Panc1 (cell line): ENCODE measurements at regions not wholly inside any gene's neighbourhood (a gene's known extent, or its start where the extent isn't known, plus 50 kb on each side); places are given as distances from the start of the nearest gene placed in this dataset.
"Not testable (repeated sequence)": the region's sequence is repeated elsewhere in the genome, so short reads cannot be mapped to it uniquely, and the experiment has no call there.

ENCODE experiments used
- ATAC-seq: fragments of 200-7000 bp; cut with Tn5 transposase; 2 replicates; pipeline ENCODE4 v1.9.1; 2020; ENCODE audit warnings: mild to moderate bottlenecking, moderate library complexity
- BruUV-seq: library from RNA; stranded (reverse); fragments of 400-500 nt; replicated peaks from 2 replicates; lab custom pipeline; 2021; lab: Mats Ljungman, UMichigan
- CTCF ChIA-PET: fragments of 300-600 bp; sonication (Branson Sonifier 250); formaldehyde crosslinking; loops from one replicate; lab custom pipeline; 2022; ENCODE audit warnings: antibody characterized with exemption; lab: Charles Lee
- POLR2A ChIA-PET: fragments of 300-600 bp; sonication (Branson Sonifier 250); formaldehyde crosslinking; loops from one replicate; lab custom pipeline; 2022; ENCODE audit warnings: antibody characterized with exemption; lab: Charles Lee
- DNase-seq: peaks from one replicate; pipeline ENCODE4 v3.0.0-alpha.2; 2010; ENCODE audit warnings: low read depth, low spot score
- H3K27ac ChIP-seq: 2 replicates; pipeline ENCODE4 v1.5.1; 2011; ENCODE audit warnings: mild to moderate bottlenecking, low read length, inconsistent platforms
- H3K27me3 ChIP-seq: fragments of 200-500 bp; sonication (Bioruptor generic); 2 replicates; pipeline ENCODE4 v1.6.0; 2014; ENCODE audit warnings: low read length, inconsistent platforms; ENCODE audit not compliant: control insufficient read depth, insufficient read depth
- H3K36me3 ChIP-seq: fragments of 200-500 bp; sonication (Bioruptor generic); 2 replicates; pipeline ENCODE4 v1.5.1; 2014; ENCODE audit warnings: inconsistent platforms, mild to moderate bottlenecking, low read length, moderate library complexity; ENCODE audit not compliant: control insufficient read depth, insufficient read depth
- H3K4me1 ChIP-seq: 2 replicates; pipeline ENCODE4 v1.5.1; 2011; ENCODE audit warnings: inconsistent platforms, mild to moderate bottlenecking, low read length, moderate library complexity; ENCODE audit not compliant: control insufficient read depth, insufficient read depth
- H3K4me3 ChIP-seq, 2 experiments: 2 replicates each; pipeline ENCODE4 v1.5.1; 2011 to 2012; ENCODE audit warnings: low read depth in 2 of 2, low read length in 2 of 2, mild to moderate bottlenecking in 2 of 2, inconsistent platforms in 1 of 2, moderate library complexity in 1 of 2
- H3K9me3 ChIP-seq: fragments of 200-500 bp; sonication (Bioruptor generic); 2 replicates; pipeline ENCODE4 v1.5.1; 2014; ENCODE audit warnings: low read depth, mild to moderate bottlenecking, inconsistent platforms, low read length, moderate library complexity; ENCODE audit not compliant: control insufficient read depth, insufficient read depth
- CTCF ChIP-seq: fragments of 450-650 bp; IDR thresholded peaks from 2 replicates; pipeline ENCODE4 v1.5.1; 2017; ENCODE audit warnings: mild to moderate bottlenecking
- in situ Hi-C: cut with HindIII; loops from 2 replicates; pipeline ENCODE4 v1.10.0; 2016; ENCODE audit warnings: low sequenced_read_pairs, low pct_unique_long_range_greater_than_20kb
- intact Hi-C: fragments of 100-400 bp; cut with micrococcal nuclease; formaldehyde crosslinking; loops from one replicate; pipeline ENCODE4 v1.10.0; 2022; ENCODE audit not compliant: unreplicated experiment

GRCh38 chr5:21480054-21480453 lies 1373.1 kb downstream of the CDH12 start:
- H3K36me3 ChIP-seq, in situ Hi-C loops, H3K27ac ChIP-seq, BruUV-seq, H3K4me3 ChIP-seq, DNase-seq, CTCF ChIA-PET, intact Hi-C loops, ATAC-seq, H3K9me3 ChIP-seq, POLR2A ChIA-PET, H3K27me3 ChIP-seq, H3K4me1 ChIP-seq: not testable (repeated sequence)

- H3K4me3 ChIP-seq, H3K36me3 ChIP-seq, H3K27me3 ChIP-seq, H3K4me1 ChIP-seq, POLR2A ChIA-PET, BruUV-seq, in situ Hi-C loops, H3K9me3 ChIP-seq, DNase-seq, CTCF ChIA-PET, intact Hi-C loops, H3K27ac ChIP-seq, ATAC-seq: not testable (repeated sequence)
These were observed 1379.2 kb downstream of the CDH12 start for GRCh38 chr5:21473981-21474380.

GRCh38 chr5:21473436-21473835 lies 1379.7 kb downstream of the CDH12 start:
- H3K4me3 ChIP-seq, ATAC-seq, H3K4me1 ChIP-seq, H3K9me3 ChIP-seq, DNase-seq, H3K27me3 ChIP-seq, H3K36me3 ChIP-seq, in situ Hi-C loops, H3K27ac ChIP-seq, POLR2A ChIA-PET, CTCF ChIA-PET, intact Hi-C loops: not testable (repeated sequence)
- BruUV-seq, result TSS peak; percentile 5

GRCh38 chr5:21471691-21472090 lies 1381.5 kb downstream of the CDH12 start:
- intact Hi-C loops, CTCF ChIA-PET, in situ Hi-C loops, POLR2A ChIA-PET, H3K9me3 ChIP-seq, ATAC-seq, H3K27ac ChIP-seq, H3K4me3 ChIP-seq, DNase-seq, H3K27me3 ChIP-seq, BruUV-seq, H3K4me1 ChIP-seq, H3K36me3 ChIP-seq: not testable (repeated sequence)

- in situ Hi-C loops, result not testable (repeated sequence)
These were observed 1383.5 kb downstream of the CDH12 start for GRCh38 chr5:21469523-21470101.

GRCh38 chr5:21467544-21467943 lies 1385.6 kb downstream of the CDH12 start:
- intact Hi-C loops, result loop anchor here (10.0 kb wide), 1 partner anchor 337 kb away; no protein-coding TSS in a partner anchor
- H3K27me3 ChIP-seq, BruUV-seq, H3K4me3 ChIP-seq, ATAC-seq, H3K36me3 ChIP-seq, H3K9me3 ChIP-seq, DNase-seq, POLR2A ChIA-PET, H3K27ac ChIP-seq, H3K4me1 ChIP-seq, CTCF ChIA-PET, in situ Hi-C loops: not testable (repeated sequence)

More at GRCh38 chr5:21469523-21470101, 1383.5 kb downstream of the CDH12 start:
- CTCF ChIA-PET, result interaction anchor here (0.6 kb wide), 1 partner anchor 17 kb away, joined by 4 read pairs; no protein-coding TSS in a partner anchor
- peak; percentile 91 for ATAC-seq
- intact Hi-C loops, result loop anchor here (10.0 kb wide), 1 partner anchor 335 kb away; no protein-coding TSS in a partner anchor
- H3K36me3 ChIP-seq, H3K4me3 ChIP-seq, H3K9me3 ChIP-seq, H3K4me1 ChIP-seq, BruUV-seq, DNase-seq, POLR2A ChIA-PET, H3K27me3 ChIP-seq, H3K27ac ChIP-seq: not testable (repeated sequence)
- peak; percentile 60 for TF ChIP-seq CTCF

GRCh38 chr5:21459744-21460073 lies 1393.4 kb downstream of the CDH12 start:
- H3K27ac ChIP-seq, H3K36me3 ChIP-seq, H3K27me3 ChIP-seq, ATAC-seq, H3K9me3 ChIP-seq, POLR2A ChIA-PET, in situ Hi-C loops, H3K4me1 ChIP-seq, BruUV-seq, DNase-seq: not testable (repeated sequence)
- CTCF ChIA-PET, result interaction anchor here (0.6 to 0.7 kb wide), 7 partner anchors 20 to 1171 kb away, joined by 4 to 5 read pairs (median 4); no protein-coding TSS in a partner anchor
- peak overlapping the region; percentile 51 to 62 for H3K4me3 ChIP-seq
- intact Hi-C loops, result loop anchor here (10.0 kb wide), 1 partner anchor 345 kb away; no protein-coding TSS in a partner anchor
